ENCODE measurements at regions not wholly inside any gene's neighbourhood (a gene's known extent, or its start where the extent isn't known, plus 50 kb on each side); places are given as distances from the start of the nearest gene placed in this dataset.
A peak's percentile ranks its signal among the peaks of the same experiment; 100 is the strongest.
"Not testable (repeated sequence)": the region's sequence is repeated elsewhere in the genome, so short reads cannot be mapped to it uniquely, and the experiment has no call there.

DNA sequence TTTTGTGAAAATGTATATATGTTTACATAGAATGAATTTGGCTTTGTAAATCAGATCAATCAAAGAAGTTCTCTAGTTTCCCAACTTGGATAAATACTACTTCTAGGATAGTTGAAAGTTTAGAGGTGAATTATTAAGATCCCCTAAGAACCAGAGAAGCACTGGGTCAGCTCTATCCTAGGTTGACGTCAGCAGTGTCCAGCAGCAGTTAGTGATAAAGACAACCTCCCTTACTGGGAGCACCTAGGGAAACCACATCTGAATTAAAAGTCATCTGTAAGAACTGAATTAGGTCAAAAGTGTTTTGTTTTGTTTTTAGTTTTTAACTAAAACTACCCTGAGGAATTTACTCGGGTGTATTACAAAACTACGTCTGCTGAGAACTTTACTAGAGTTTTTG lies 178.0 kb downstream of the POLR1F start:
- DNase-seq = no peak

DNA sequence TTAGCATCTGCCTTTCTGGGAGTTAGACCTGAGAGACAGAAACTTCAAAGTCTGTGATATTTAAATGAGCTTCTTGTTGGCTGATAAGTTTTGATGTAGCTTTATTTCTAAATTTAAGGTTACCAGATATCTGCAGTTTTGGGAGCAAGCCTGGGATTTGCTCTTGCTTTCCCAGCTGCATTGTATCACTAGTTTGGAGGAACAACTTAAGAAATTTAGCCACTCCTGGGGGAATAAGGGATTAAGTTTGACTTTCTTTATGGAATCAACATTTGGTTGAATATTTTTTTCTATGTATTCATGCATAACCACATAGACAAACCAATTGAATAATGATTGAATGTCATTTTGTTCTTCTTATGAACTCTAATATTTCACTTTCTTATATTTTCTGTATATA lies 178.6 kb downstream of the POLR1F start:
- no peak for DNase-seq

DNA sequence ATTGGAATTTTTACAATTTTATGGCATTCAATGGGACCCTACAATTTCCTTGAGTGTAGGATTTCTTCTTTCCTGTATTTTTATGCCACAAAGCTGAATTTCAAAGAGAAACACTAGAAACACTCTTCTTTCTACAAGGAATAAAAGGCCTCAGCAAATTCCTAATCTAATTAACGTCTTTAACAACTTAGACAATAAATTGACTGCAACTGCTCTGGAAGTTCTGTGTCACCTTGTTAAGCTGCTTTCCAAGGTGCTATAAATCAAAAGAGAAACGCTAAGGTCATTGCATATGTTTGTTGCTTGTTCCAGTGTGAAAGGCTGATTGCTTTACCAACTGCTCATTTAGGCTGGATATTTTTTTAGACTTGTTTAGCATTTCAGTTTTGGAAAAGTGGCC lies 182.2 kb downstream of the POLR1F start:
- no peak for DNase-seq

DNA sequence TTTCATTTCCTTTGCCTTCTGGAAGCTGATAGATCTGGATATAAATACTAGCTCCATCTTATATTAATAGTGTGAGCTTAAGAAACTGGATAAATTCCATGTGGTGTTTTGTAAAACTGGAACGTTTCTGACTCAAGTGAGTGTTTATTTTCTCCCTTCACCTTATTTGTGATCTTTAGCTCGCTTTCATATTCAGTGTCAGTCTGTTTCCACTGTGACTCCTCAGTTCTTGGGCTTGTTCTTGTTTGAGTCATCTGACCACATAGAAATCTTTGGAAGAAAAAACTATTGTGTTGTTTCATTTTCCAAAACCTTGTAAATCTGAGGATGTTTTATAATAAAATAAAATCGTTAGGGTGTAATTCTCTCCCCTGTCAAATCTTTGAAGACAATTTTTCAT lies 186.4 kb downstream of the POLR1F start:
- DNase-seq = no peak

DNA sequence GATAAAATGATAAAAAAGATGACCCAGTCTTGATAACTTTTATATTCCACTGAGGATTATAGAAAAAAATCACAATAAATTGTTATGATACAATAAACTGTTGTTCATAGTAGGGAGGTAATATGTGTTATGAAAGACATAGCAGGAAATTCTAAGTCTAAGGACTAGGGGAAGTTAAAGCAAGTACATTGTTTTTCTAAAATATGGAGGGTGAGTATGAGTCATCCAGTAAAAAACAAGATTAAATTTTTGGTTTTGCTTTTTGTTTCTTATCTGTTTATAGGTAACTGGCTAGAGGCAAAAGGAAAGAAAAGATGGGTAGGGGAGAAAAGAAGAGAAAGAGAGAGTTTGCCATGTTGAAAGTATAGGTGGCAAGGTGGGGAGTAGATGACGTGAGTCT lies 188.4 kb downstream of the POLR1F start:
- no peak for DNase-seq

DNA sequence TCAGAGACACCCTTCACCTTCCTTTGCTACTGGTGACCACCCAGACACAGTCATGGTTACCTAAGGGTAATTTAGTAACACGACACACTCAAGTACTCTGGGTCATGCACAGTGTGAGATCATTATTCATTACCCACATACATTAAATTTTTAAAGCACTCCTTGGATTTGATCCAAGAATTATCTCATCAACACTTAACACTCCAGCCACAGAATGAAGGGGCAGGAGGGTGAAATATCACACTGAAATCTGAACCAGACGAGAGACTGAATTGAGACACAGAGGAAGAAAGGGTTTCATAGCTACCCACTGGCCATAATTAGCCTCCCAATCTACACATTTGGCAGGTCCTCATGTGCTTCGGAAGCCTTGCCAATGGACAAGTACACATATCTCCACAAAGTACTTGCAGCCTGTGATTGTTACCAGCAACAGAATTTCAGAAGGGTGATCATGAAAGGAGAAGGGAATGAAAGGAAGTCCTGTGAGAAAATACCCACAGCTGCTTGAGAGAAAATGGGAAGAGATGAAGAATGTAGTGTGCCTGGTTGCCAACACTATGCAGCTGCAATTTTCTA lies 189.3 kb downstream of the POLR1F start:
- DNase-seq = no peak

DNA sequence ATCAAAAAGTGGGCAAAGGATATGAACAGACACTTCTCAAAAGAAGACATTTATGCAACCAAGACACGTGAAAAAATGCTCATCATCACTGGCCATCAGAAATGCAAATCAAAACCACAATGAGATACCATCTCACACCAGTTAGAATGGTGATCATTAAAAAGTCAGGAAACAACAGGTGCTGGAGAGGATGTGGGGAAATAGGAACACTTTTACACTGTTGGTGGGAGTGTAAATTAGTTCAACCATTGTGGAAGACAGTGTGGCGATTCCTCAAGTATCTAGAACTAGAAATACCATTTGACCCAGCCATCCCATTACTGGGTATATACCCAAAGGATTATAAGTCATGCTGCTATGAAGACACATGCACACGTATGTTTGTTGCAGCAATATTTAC lies 191.3 kb downstream of the POLR1F start:
- not testable (repeated sequence) for DNase-seq

DNA sequence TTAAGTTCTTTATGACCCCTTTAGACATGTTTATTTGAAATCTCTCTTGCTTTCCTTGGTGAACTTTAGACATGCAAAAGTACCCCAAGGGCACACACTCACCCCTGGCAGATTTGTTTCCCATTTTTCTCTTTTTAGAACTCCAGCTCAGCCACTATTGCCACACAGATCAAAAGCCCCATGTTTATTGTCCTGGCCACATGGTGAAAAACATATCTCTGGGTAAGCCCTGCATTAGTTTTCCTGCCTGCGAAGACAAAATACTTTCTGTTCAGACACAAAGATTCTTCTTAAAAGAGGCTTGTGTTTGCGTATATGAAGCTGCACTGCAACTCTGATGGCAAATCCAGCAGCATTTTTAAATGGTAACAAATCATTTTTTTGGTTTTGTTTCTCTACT lies 200.0 kb downstream of the POLR1F start:
- DNase-seq = no peak

DNA sequence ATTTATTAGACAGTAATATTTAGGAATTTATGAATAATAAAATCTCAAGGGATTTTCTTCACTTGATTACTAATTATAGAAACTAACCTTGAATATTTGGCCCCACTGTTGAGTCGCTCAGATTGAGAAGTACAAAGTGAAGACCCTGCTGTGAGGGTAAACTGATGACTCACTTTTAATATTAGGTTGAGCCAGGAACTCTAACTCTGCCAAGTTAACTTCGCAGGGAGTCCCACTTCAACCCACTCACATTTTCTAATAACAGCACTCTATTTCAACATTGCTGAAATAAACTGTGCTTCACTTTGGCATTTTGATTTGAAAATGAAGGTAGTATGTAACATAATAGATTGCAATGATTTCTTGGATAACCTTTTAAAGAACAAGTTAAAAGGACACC lies 200.7 kb downstream of the POLR1F start:
- DNase-seq = peak; percentile 4

DNA sequence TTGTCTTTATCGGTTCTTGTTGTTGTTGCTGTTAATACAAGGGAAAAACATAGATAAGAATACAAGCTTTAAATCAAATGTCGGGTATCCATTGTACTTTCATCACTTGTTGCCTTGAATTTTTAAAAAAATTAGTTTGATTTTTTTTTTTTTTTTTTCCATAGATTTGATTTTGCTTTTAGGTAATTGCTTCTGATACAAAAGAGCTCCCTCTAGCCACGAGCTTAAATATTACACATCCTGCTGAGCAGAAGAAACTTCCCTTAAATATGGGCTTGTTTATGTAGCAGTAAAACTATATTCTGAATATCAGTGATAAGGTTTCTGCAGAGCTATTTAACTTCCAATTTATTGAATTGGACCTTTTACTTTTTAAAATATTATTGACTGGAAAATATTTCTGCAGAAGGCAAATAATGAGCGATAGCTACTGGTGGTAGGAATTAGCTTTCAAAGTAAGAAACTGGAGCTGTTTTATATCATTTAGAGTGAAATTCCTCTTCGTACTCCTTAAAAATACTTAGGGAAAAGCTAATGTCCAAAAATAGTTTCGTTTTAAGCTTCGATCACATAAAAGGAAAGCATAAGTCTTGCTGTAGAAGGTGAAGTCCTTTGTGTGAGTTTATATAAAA lies 216.9 kb downstream of the POLR1F start:
- no peak for DNase-seq

DNA sequence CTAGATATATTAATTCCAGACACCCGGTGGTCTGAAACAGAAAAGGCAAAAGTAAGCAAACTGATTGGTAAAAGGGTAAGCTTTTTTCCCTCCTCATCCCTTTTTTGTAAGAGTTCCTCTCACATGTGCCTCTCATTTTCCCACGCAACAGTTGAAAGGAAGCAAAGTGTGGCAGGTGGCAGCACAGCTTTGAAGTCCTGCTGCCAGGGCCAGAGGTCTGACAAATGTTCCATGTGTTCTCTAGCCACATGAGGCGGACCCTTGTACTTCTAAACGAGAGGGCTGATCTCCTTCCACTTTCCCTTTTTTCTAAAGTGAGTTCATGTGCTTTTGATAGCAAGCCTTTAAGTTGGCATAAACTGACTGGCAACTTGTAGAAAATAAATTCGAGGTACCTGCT lies 217.5 kb downstream of the POLR1F start:
- no peak for DNase-seq

DNA sequence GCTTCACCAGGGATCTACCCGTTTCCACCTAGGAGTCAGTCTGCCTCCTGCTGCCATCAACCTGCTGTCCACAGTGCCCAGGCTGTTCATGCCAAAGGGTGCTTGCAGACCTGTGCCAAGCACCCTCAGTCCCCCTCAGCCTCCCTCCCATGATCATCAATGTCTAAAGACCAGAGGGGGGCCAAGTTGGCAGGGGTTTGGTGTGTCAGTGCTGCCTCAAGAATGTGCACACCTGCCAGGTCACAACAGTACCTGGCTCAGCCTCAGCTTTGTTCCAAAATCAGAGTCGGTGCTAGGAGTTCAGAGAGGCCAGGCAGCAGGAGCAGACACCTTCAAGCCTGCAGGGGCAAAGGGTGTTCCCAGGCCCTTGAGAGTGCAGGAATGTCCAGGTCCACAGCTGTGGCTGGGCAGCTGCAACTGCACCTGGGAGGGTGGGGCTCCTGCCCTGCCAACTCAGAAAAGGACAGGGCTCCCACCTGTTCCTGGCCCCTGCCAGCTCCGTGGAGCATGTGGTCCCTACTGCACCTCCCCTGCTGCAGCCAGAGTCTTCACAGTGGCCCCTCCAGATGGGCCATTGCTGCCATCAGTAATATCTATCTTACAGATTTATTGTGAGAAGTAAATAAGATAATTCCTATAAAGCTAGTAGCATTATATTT lies 219.5 kb downstream of the POLR1F start:
- DNase-seq = no peak

DNA sequence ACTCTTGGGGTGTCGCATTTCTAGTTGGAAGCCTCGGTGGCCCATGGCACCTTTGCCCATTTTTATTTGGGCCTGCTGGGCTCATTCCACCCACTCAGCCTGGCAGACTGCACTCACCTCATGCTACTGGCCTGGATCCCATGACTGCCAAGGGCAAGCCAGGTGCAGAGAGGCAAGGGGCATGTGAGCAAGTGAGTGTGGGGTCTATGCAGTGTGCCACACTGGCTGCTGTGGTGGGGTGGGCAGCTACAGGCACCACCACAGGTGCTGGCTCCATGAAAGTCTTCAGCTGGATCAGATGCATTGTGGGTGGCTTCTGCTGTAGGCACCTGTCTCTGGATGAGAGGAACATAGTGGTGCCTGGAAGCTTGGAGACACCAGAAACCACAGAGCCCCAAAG lies 220.8 kb downstream of the POLR1F start:
- DNase-seq = no peak

DNA sequence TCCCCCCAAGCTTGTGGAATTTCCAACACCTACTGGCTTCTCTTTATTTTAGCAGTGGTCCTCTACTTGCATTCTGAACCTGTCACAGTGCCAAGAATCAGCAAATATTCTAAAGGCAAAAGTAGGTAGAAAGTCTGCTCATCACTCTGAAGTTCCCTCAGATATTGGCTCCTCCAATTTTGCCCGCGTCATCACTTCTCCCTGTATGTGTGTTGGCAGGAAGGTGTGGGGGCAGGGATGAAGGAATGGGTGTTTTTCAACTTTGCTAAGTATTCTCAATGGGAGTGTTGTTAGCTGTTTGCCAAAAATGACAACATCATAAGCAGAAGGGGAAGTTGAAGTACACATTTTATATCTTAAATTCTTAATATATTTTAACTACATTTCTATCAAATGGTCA lies 226.2 kb downstream of the POLR1F start:
- no peak for DNase-seq

DNA sequence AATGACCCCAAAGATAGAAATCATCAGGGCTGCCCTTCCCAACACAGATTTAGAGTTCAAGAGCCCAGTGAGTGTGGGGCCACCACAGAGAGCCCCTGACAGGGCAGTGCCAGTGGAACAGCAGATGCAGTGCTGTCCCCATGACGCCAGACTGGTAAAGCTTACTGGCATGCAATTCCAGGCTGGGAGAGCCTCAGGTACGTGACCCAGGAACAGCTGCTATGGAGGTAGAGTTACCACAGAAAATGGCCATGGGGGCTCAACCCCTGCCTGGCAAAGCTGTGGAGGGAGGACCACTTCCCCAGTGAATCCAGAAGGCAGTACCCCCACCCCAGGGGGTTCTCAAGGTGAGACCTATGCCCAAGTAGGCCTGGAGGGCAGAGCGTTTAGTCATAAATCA lies 228.5 kb downstream of the POLR1F start:
- no peak for DNase-seq

DNA sequence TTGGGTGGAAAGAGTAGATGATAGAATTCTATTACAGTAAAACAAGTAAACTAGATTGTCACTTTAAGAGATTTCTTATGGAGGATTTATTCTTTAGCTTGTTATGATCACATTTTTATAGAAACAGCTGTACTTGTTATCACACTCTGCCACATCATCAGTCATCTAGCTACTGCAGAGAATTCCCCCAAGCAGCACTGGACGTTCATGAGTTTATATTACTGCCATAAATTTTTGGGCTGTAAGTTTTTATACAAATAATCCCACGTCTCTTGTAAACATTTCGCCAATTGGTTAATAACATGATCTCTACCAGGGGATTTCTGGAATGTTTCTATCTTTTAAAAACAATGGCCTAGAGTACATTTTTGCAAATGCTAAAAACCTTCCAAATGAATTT lies 238.8 kb downstream of the POLR1F start:
- no peak for DNase-seq

DNA sequence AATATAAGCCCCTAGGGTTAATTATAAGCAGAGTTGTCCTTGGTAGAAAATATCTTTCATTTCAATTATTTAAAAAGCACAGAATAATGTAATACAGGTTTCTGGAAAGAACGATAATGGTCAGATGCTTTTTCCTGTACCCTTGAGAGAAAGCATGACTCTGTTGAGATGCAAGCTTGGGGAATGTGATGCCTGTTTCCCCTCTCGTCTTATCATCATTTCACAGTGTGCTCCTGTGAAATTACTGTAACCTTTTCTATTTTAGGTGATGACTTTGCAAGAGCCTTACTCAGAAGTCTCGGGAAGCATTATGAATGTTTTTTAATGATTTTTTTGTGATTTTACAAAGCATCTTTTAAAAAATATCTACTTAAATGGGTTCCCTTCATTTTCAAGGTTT lies 243.0 kb downstream of the POLR1F start:
- no peak for DNase-seq

DNA sequence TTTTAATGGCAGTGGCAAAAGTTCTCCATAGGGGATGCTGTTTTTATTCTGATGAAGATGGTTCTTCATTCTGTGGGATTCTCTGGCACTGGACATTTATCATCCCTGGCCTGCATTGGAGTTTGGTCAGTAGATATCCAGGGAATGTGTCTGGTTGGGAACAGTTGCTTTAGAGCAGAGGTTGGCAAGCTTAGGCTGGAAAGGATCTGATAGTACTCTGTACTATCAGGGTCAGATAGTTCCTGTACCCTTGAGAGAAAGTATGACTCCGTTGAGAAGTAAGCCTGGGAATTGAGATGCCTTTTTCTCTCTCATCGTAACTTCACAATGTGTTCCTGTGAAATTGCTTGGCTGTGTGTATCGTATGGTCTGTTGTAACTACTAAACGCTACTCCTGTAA lies 244.1 kb downstream of the POLR1F start:
- no peak for DNase-seq

DNA sequence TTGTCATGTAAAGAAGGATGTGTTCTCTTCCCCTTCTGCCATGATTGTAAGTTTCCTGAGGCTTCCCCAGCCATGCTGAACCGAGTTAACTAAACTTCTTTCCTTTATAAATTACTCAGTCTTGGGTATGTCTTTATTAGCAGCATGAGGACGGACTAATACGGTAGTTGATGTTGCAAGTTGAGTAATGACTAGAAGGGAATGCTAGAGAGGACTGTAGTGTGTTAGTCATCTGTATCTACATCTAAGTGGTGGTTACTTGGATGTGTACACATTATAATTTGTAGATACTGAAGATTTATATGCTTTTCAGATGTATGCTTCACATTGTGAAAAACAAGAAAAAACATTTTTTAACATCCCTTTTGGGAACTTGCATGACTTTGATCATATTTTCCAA lies 244.6 kb downstream of the POLR1F start:
- DNase-seq = no peak

DNA sequence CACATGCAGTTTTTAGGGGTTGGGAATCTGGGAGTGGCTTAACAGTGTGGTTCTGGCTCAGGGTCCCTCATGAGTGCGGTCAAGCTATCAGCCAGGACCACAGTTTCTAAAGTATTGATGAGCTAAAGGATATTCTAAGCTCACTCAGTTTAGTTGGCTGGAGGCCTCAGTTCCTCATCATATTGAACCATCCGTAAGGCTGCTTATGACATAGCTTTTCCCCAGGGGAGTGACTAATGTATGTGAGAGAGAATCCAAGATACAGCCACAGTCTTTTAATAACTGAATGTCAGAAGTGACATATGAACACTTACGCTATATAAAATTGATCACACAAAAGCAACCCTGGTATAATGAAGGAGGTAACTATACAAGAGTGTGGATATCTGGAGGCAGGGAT lies 245.3 kb downstream of the POLR1F start:
- no peak for DNase-seq

DNA sequence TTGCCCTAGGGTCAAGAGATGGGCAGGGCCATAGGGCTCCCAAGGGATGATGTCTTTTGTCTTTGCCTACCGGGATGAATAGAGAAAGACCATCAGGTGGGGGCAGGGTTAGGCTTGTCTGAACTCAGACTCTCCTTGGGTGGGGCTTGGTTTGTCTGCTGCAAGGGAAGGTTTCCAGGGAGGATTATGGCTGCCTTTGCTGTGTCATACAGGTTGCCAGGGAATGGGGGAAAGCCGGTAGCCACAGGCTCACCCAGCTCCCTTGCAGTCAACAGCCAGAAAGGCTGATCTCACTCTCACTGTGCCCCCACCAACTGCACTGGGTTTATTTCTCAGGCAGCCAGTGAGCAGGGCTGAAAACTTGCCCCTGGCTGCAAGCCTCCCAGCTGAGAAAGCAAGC lies 253.2 kb downstream of the POLR1F start:
- no peak for DNase-seq

DNA sequence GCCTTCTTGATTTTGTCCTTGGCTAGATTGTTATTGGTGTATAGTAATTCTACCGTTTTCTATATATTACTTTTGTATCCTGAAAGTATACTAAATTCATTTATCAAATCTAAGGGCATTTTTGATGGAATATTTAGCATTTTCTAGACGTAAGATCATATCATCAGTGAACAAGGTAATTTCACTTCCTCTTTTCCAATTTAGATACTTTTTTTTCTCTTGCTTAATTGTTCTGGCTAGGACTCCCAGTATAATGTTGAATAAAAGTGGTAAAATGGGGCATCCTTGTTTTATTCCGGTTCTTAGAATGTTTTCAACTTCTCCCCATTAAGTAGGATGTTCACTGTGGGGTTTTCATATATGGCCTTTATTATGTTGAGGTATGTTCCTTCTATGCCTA lies 260.7 kb downstream of the POLR1F start:
- no peak for DNase-seq

DNA sequence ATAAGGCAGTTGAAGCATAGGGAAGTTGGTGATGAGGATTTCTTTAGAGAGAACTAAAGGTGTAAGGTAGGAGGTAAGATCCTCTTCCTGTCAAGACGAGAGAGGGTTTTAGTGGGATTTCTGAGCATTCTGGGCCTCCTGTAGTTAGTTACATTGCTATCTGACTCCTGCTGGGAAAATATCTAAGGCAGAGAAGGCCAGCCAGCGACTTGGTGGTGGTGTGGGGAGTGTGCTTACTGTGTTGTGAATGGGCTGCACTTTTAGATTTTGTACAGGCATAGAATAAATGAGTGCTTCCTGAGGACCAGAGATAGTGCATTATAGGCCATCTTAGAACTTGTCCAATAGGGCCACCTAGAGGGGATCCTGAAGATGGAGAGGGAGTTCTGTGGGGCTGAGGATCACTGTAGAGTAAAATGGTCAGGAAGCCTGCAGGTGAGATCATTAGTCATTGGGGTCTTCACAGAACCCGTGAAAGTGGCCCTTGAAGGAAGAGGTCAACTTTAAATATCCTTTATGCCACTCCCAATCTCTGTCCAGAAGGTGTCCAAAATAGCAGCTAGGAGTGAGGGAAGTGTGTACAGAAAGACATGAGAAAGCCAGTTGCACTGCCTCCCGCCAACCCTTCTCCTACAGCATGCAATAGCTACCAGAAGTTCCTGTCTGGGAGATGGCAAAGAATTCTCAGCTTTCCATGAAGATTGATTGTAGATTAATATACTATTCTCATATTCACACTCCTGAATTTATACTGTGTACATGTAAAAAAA lies 266.6 kb downstream of the POLR1F start:
- DNase-seq = no peak

DNA sequence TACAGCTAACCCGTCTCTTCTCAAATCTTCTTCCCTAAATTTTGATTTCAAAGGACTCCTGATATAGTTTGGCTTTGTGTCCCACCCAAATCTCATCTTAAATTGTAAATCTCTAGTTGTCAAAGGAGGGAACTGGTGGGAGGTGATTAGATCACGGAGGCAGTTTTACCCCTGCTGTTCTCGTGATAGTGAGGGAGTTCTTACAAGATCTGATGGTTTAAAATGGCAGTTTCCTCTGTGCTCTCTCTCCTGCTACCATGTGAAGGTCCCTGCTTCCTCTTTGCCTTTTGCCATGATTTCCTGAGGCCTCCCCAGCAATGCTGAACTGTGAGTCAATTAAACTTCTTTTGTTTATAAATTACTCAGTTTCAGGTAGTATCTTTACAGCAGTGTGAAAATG lies 269.3 kb downstream of the POLR1F start:
- DNase-seq = no peak
